ENCODE measurements at regions not wholly inside any gene's neighbourhood (a gene's known extent, or its start where the extent isn't known, plus 50 kb on each side); places are given as distances from the start of the nearest gene placed in this dataset.
"Not testable (repeated sequence)": the region's sequence is repeated elsewhere in the genome, so short reads cannot be mapped to it uniquely, and the experiment has no call there.

DNA sequence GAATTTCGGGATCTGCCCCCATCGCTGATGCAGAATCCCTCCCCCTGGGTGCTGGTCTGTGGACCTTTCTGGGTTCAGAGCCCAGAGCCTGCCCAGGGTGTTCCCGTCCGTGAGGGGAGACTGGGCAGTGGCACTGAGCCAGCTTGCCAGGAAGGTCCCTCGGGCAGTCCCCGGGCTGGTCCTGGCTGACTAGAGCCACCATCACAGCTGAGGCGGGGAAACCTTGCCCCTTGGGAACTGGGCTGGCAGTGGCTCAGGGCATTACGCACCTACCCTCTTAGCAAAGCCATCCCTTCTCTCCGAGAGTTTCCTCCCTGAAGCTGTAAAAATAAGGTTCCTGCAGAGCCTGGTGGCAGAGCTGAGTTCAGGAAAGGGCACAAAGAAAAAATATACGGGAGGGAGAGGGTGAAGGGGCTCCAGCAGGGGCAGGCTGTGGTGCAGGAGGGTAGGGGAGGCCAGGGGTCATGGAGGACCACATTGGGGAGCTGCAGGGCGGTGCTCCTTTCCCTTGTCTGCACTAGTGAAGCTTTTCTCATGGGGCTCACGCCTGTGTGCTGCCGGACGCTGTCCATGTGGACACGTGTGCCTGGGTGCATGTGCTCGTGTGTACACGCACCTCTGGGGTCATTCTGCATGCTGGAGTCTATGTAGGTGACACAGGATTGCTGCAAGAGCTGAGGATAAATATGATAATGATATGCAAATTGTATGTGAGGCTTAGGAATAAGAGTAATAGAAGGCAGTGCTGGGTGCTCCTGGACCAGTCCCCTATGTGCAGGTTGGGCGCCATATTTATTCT, 118.9 kb downstream of the LHX2 start:
- ChIA-PET CTCF (interaction anchor here (0.5 to 0.6 kb wide), 2 partner anchors 85 to 195 kb away, joined by 4 to 7 read pairs; no protein-coding TSS in a partner anchor), POLR2A (ENCODE audit: unreplicated experiment) (interaction anchor here (0.6 kb wide), 1 partner anchor 590 kb away, joined by 4 read pairs; no protein-coding TSS in a partner anchor)
- no peak for TF ChIP-seq CTCF (conservative IDR thresholded peaks at IDR 0.05)
- TF ChIP-seq EZH2 (IDR thresholded peaks at IDR 0.05; ENCODE audit: low read depth) = no peak
- peaks cover 9% of the 10 kb centered on the region; the same call in 1 of the 2 replicates for H3F3A ChIP-seq (ENCODE audit: insufficient read depth, low read depth)
- H3K4me1 ChIP-seq (replicated peaks; ENCODE audit: insufficient read depth) = no peaks in the 10 kb centered on the region
- H3K4me2 ChIP-seq = no peak overlapping the region
- no TSS peak for BruUV-seq (replicated peaks)
- DNase-seq = no peak
- no peaks in the 10 kb centered on the region for H3K79me2 ChIP-seq (ENCODE audit: low read depth)
- H3K4me3 ChIP-seq = no peak overlapping the region
- no peaks in the 10 kb centered on the region for H3K27me3 ChIP-seq (ENCODE audit: insufficient read depth, low read depth)
- H3K27ac ChIP-seq = no peak overlapping the region
- no peaks in the 10 kb centered on the region for H3K36me3 ChIP-seq (ENCODE audit: low read depth)
- no peaks in the 10 kb centered on the region for H4K20me1 ChIP-seq (ENCODE audit: insufficient read depth)
- no peak overlapping the region for H2AFZ ChIP-seq
- H3K9me2 ChIP-seq (ENCODE audit: insufficient read depth) = no peaks in the 10 kb centered on the region
- intact Hi-C loops (cut with micrococcal nuclease; ENCODE audit: unreplicated experiment) = no loop called here
- no peaks in the 10 kb centered on the region for H3K9me3 ChIP-seq (ENCODE audit: insufficient read depth, low read depth)

GRCh38 chr9:124131518-124131917, 120.0 kb downstream of the LHX2 start:
- BruUV-seq (replicated peaks); H2AFZ ChIP-seq; H3K4me2 ChIP-seq; H3K4me3 ChIP-seq; CTCF ChIA-PET; intact Hi-C loops (cut with micrococcal nuclease; ENCODE audit: unreplicated experiment); H3K9me2 ChIP-seq (ENCODE audit: insufficient read depth); H3K79me2 ChIP-seq (ENCODE audit: low read depth); H3K4me1 ChIP-seq (replicated peaks; ENCODE audit: insufficient read depth); POLR2A ChIA-PET (ENCODE audit: unreplicated experiment); H3K27ac ChIP-seq; H4K20me1 ChIP-seq (ENCODE audit: insufficient read depth); H3K36me3 ChIP-seq (ENCODE audit: low read depth); H3F3A ChIP-seq (ENCODE audit: insufficient read depth, low read depth); H3K9me3 ChIP-seq (ENCODE audit: insufficient read depth, low read depth); H3K27me3 ChIP-seq (ENCODE audit: insufficient read depth, low read depth); DNase-seq: not testable (repeated sequence)

- DNase-seq = no peak
- Histone ChIP-seq H3K27me3 (ENCODE audit: insufficient read depth, low read depth) (no peaks in the 10 kb centered on the region), H3K4me1 (replicated peaks; ENCODE audit: insufficient read depth) (peaks cover 4% of the 10 kb centered on the region), H3K9me2 (ENCODE audit: insufficient read depth) (no peaks in the 10 kb centered on the region), H3K9me3 (ENCODE audit: insufficient read depth, low read depth) (no peaks in the 10 kb centered on the region), H3K36me3 (ENCODE audit: low read depth) (no peaks in the 10 kb centered on the region), H3K79me2 (ENCODE audit: low read depth) (no peaks in the 10 kb centered on the region), H3F3A (ENCODE audit: insufficient read depth, low read depth) (peaks cover 9% of the 10 kb centered on the region; the same call in 1 of the 2 replicates), H2AFZ (no peak overlapping the region), H4K20me1 (ENCODE audit: insufficient read depth) (no peaks in the 10 kb centered on the region), H3K4me3 (no peak overlapping the region), H3K27ac (no peak overlapping the region), H3K4me2 (no peak overlapping the region)
- CTCF ChIA-PET = interaction anchor here (0.6 kb wide), 2 partner anchors 63 to 153 kb away, joined by 3 read pairs; no protein-coding TSS in a partner anchor
- BruUV-seq (replicated peaks) = no TSS peak
- TF ChIP-seq CTCF (conservative IDR thresholded peaks at IDR 0.05) (no peak), EZH2 (IDR thresholded peaks at IDR 0.05; ENCODE audit: low read depth) (no peak)
- intact Hi-C loops (cut with micrococcal nuclease; ENCODE audit: unreplicated experiment) = no loop called here
- POLR2A ChIA-PET (ENCODE audit: unreplicated experiment) = interaction anchor here (0.8 kb wide), 1 partner anchor 91 kb away, joined by 6 read pairs; no protein-coding TSS in a partner anchor
Observed at GRCh38 chr9:124132671-124133147, 121.1 kb downstream of the LHX2 start.

All from PC-9 (cell line).